ENCODE measurements at regions not wholly inside any gene's neighbourhood (a gene's known extent, or its start where the extent isn't known, plus 50 kb on each side); places are given as distances from the start of the nearest gene placed in this dataset.

GRCh38 chr7:95675632-95676031 is 79.3 kb upstream of the PDK4 start:
- H3K27me3 ChIP-seq (ENCODE audit: control insufficient read depth, extremely low read depth, insufficient read depth, low read length) = no peaks in the 10 kb centered on the region
- DNase-seq (ENCODE audit: low read depth, low spot score) (no peak), FAIRE-seq (no peak)
- TF ChIP-seq EZH2 (IDR thresholded peaks at IDR 0.05; ENCODE audit: low read length) = no peak
- no peak for TF ChIP-seq CTCF (optimal IDR thresholded peaks at IDR 0.05 in 1 of 3, IDR thresholded peaks at IDR 0.05 in 1 of 3, conservative IDR thresholded peaks at IDR 0.05 in 1 of 3; ENCODE audit: extremely low read depth in 1 of 3, insufficient read depth in 2 of 3, low read length in 3 of 3)
- H3K9ac ChIP-seq (ENCODE audit: control insufficient read depth, extremely low read depth, insufficient read depth, low read length) = no peak overlapping the region
- H3K4me3 ChIP-seq (ENCODE audit: control insufficient read depth in 2 of 3, extremely low read depth in 1 of 3, insufficient read depth in 2 of 3, low read depth in 1 of 3, low read length in 3 of 3) = no peak overlapping the region
- H3K27ac ChIP-seq (ENCODE audit: control insufficient read depth, insufficient read depth, low read length) = no peak overlapping the region
- no peak overlapping the region for H2AFZ ChIP-seq (ENCODE audit: control insufficient read depth, low read length)
- no peak overlapping the region for H3K4me2 ChIP-seq (ENCODE audit: control insufficient read depth, extremely low read depth, insufficient read depth, low read depth, low read length)
- no peaks in the 10 kb centered on the region for H3K4me1 ChIP-seq (ENCODE audit: control insufficient read depth, extremely low read depth, insufficient read depth, low read length)
- no peaks in the 10 kb centered on the region for H3K9me3 ChIP-seq (ENCODE audit: control insufficient read depth, low read depth, low read length)
- no peaks in the 10 kb centered on the region for H3K36me3 ChIP-seq (ENCODE audit: control insufficient read depth in 2 of 2, extremely low read depth in 1 of 2, insufficient read depth in 2 of 2, low read length in 2 of 2)
- dilution Hi-C loops (cut with MboI; ENCODE audit: extremely low pct_ligation_motif_present, low sequenced_read_pairs) = loop anchor here (25.0 kb wide), 1 partner anchor 163 kb away; no protein-coding TSS in a partner anchor
- H3K9me1 ChIP-seq (ENCODE audit: control insufficient read depth, extremely low read depth, insufficient read depth, low read length) = no peaks in the 10 kb centered on the region
- H4K20me1 ChIP-seq (ENCODE audit: control insufficient read depth, extremely low read depth, insufficient read depth, low read length) = no peaks in the 10 kb centered on the region
- H3K79me2 ChIP-seq (ENCODE audit: control insufficient read depth, insufficient read depth, low read length) = no peaks in the 10 kb centered on the region

GRCh38 chr7:95675016-95675415 is 78.7 kb upstream of the PDK4 start:
- H3K27ac ChIP-seq (ENCODE audit: control insufficient read depth, insufficient read depth, low read length) = no peak overlapping the region
- no peaks in the 10 kb centered on the region for H3K36me3 ChIP-seq (ENCODE audit: control insufficient read depth in 2 of 2, extremely low read depth in 1 of 2, insufficient read depth in 2 of 2, low read length in 2 of 2)
- H3K79me2 ChIP-seq (ENCODE audit: control insufficient read depth, insufficient read depth, low read length) = no peaks in the 10 kb centered on the region
- H3K9me3 ChIP-seq (ENCODE audit: control insufficient read depth, low read depth, low read length) = no peaks in the 10 kb centered on the region
- H3K4me1 ChIP-seq (ENCODE audit: control insufficient read depth, extremely low read depth, insufficient read depth, low read length) = no peaks in the 10 kb centered on the region
- H4K20me1 ChIP-seq (ENCODE audit: control insufficient read depth, extremely low read depth, insufficient read depth, low read length) = no peaks in the 10 kb centered on the region
- TF ChIP-seq CTCF (optimal IDR thresholded peaks at IDR 0.05 in 1 of 3, IDR thresholded peaks at IDR 0.05 in 1 of 3, conservative IDR thresholded peaks at IDR 0.05 in 1 of 3; ENCODE audit: extremely low read depth in 1 of 3, insufficient read depth in 2 of 3, low read length in 3 of 3) (no peak), EZH2 (IDR thresholded peaks at IDR 0.05; ENCODE audit: low read length) (no peak)
- no peak overlapping the region for H3K9ac ChIP-seq (ENCODE audit: control insufficient read depth, extremely low read depth, insufficient read depth, low read length)
- H3K9me1 ChIP-seq (ENCODE audit: control insufficient read depth, extremely low read depth, insufficient read depth, low read length) = no peaks in the 10 kb centered on the region
- no peak overlapping the region for H3K4me2 ChIP-seq (ENCODE audit: control insufficient read depth, extremely low read depth, insufficient read depth, low read depth, low read length)
- no peak overlapping the region for H2AFZ ChIP-seq (ENCODE audit: control insufficient read depth, low read length)
- no peaks in the 10 kb centered on the region for H3K27me3 ChIP-seq (ENCODE audit: control insufficient read depth, extremely low read depth, insufficient read depth, low read length)
- DNase-seq (ENCODE audit: low read depth, low spot score) (no peak), FAIRE-seq (no peak)
- dilution Hi-C loops (cut with MboI; ENCODE audit: extremely low pct_ligation_motif_present, low sequenced_read_pairs) = loop anchor here (25.0 kb wide), 1 partner anchor 163 kb away; no protein-coding TSS in a partner anchor
- H3K4me3 ChIP-seq (ENCODE audit: control insufficient read depth in 2 of 3, extremely low read depth in 1 of 3, insufficient read depth in 2 of 3, low read depth in 1 of 3, low read length in 3 of 3) = no peak overlapping the region
